Panc1 (cell line): ENCODE measurements at regions not wholly inside any gene's neighbourhood (a gene's known extent, or its start where the extent isn't known, plus 50 kb on each side); places are given as distances from the start of the nearest gene placed in this dataset.

ENCODE experiments used
- POLR2AphosphoS5 ChIP-seq: IDR thresholded peaks from 2 replicates; pipeline ENCODE4 v1.6.1; 2012; ENCODE audit warnings: mild to moderate bottlenecking, low read depth, low read length, moderate library complexity
- SIN3A ChIP-seq: IDR thresholded peaks from 2 replicates; pipeline ENCODE4 v1.6.1; 2012; ENCODE audit warnings: low read depth, mild to moderate bottlenecking, low read length, moderate library complexity, borderline replicate concordance; ENCODE audit not compliant: insufficient read depth
- TCF7L2 ChIP-seq: IDR thresholded peaks from 2 replicates; pipeline ENCODE4 v1.6.1; 2011; ENCODE audit warnings: mild to moderate bottlenecking, low read depth, low read length, inconsistent platforms
- TF ChIP-seq, protein P1 (sequence below): fragments of 450-650 bp; IDR thresholded peaks from 2 replicates; pipeline ENCODE4 v1.5.1; 2017; ENCODE audit warnings: mild to moderate bottlenecking
- TF ChIP-seq, protein P2 (sequence below), 2 experiments: IDR thresholded peaks; 2 replicates each; pipeline ENCODE4 v1.6.1; 2011 to 2012; ENCODE audit warnings: low read depth in 2 of 2, control low read depth in 1 of 2, low read length in 1 of 2, mild to moderate bottlenecking in 1 of 2, moderate library complexity in 1 of 2; ENCODE audit not compliant: insufficient read depth in 1 of 2

DNA sequence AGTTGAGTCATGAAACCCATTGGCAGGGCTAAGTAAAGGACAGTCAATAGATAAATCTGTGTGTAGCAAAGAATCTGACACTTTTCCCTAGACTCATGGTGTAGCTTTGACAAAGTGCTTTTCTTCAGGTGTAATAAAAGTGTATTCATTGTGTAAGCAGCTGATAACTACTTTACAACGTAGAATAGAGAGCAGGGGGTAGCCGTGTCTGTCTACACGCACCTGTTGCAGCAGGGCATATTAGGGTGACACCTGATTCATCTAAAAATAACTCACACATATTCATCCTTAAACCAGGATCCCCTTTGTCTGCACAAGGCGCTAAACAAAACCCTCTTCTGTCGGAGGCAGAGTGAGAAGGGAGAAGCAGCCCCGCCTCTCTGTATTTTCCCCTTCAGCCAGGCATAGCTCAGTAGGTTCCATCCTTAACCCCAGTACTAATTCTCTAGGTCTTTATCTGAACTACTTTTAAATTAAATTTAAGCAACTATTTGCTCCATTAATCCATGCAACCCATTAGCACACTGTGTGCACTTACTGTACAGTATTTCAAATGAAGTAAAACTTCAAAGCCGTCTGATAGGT, 306.7 kb upstream of the SASH1 start:
- TF ChIP-seq, protein P1, sequence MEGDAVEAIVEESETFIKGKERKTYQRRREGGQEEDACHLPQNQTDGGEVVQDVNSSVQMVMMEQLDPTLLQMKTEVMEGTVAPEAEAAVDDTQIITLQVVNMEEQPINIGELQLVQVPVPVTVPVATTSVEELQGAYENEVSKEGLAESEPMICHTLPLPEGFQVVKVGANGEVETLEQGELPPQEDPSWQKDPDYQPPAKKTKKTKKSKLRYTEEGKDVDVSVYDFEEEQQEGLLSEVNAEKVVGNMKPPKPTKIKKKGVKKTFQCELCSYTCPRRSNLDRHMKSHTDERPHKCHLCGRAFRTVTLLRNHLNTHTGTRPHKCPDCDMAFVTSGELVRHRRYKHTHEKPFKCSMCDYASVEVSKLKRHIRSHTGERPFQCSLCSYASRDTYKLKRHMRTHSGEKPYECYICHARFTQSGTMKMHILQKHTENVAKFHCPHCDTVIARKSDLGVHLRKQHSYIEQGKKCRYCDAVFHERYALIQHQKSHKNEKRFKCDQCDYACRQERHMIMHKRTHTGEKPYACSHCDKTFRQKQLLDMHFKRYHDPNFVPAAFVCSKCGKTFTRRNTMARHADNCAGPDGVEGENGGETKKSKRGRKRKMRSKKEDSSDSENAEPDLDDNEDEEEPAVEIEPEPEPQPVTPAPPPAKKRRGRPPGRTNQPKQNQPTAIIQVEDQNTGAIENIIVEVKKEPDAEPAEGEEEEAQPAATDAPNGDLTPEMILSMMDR: no peak
- TF ChIP-seq, protein P2, sequence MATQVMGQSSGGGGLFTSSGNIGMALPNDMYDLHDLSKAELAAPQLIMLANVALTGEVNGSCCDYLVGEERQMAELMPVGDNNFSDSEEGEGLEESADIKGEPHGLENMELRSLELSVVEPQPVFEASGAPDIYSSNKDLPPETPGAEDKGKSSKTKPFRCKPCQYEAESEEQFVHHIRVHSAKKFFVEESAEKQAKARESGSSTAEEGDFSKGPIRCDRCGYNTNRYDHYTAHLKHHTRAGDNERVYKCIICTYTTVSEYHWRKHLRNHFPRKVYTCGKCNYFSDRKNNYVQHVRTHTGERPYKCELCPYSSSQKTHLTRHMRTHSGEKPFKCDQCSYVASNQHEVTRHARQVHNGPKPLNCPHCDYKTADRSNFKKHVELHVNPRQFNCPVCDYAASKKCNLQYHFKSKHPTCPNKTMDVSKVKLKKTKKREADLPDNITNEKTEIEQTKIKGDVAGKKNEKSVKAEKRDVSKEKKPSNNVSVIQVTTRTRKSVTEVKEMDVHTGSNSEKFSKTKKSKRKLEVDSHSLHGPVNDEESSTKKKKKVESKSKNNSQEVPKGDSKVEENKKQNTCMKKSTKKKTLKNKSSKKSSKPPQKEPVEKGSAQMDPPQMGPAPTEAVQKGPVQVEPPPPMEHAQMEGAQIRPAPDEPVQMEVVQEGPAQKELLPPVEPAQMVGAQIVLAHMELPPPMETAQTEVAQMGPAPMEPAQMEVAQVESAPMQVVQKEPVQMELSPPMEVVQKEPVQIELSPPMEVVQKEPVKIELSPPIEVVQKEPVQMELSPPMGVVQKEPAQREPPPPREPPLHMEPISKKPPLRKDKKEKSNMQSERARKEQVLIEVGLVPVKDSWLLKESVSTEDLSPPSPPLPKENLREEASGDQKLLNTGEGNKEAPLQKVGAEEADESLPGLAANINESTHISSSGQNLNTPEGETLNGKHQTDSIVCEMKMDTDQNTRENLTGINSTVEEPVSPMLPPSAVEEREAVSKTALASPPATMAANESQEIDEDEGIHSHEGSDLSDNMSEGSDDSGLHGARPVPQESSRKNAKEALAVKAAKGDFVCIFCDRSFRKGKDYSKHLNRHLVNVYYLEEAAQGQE (IDR thresholded peaks at IDR 0.05; ENCODE audit: insufficient read depth in 1 of 2, low read depth in 2 of 2, low read length in 1 of 2): no peak
- TF ChIP-seq SIN3A (no peak), TCF7L2 (no peak), POLR2AphosphoS5 (no peak)
